ENCODE measurements at regions not wholly inside any gene's neighbourhood (a gene's known extent, or its start where the extent isn't known, plus 50 kb on each side); places are given as distances from the start of the nearest gene placed in this dataset.

DNA sequence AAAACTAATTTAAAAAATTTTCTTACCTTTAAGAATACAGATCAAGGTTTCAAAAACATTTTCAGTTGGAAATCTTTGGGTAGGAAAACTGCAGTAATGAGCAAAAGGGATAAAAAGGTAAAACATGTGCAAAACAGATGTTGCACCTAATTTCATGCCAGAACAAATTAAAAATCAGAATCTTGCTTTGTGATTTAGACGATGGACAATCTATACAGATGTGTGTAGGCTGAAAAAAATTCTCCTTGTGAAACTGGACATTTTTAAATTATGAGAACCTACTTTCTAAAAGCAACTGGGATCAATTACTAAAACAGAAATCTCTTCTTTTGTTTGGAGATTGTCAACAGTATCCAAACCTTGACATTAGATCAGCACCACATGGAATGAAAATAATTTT lies 183.2 kb upstream of the ITGA4 start:
- TF ChIP-seq, protein P1, sequence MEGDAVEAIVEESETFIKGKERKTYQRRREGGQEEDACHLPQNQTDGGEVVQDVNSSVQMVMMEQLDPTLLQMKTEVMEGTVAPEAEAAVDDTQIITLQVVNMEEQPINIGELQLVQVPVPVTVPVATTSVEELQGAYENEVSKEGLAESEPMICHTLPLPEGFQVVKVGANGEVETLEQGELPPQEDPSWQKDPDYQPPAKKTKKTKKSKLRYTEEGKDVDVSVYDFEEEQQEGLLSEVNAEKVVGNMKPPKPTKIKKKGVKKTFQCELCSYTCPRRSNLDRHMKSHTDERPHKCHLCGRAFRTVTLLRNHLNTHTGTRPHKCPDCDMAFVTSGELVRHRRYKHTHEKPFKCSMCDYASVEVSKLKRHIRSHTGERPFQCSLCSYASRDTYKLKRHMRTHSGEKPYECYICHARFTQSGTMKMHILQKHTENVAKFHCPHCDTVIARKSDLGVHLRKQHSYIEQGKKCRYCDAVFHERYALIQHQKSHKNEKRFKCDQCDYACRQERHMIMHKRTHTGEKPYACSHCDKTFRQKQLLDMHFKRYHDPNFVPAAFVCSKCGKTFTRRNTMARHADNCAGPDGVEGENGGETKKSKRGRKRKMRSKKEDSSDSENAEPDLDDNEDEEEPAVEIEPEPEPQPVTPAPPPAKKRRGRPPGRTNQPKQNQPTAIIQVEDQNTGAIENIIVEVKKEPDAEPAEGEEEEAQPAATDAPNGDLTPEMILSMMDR (IDR thresholded peaks at IDR 0.05): no peak
- TF ChIP-seq POLR2A (IDR thresholded peaks at IDR 0.05): no peak
- TF ChIP-seq EP300 (IDR thresholded peaks at IDR 0.05): no peak
